ENCODE measurements at regions not wholly inside any gene's neighbourhood (a gene's known extent, or its start where the extent isn't known, plus 50 kb on each side); places are given as distances from the start of the nearest gene placed in this dataset.

DNA sequence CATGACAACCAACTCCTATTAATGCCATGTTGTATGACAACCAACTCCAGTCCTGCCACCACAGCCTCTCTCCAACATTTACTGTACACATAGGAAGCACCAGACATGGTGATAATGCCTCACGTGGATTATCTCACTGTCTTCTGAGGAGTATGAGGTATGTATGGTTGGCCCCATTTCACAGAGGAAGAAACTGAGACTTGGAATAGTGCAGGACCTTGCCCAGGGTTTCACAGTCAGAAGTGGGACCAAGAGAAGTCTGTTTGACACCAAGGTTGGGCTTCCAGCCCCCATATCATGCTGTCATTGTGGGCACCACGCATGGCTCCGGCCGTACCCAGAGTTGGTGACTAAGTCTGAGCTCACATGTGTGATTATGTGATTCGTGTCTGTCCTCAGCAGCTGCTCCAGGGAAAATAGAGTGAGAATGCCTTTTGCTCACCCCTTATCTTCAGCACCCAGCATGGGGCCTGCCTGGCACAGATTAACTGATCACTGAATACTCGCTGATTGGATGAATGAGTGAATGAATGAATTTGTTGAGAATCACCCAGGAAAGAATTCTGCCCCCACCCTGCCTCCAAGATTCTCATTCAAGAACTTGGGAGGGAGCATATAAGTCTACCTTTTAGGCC is 204.1 kb upstream of the NLRP1 start:
- Histone ChIP-seq H3K36me3 (ENCODE audit: control insufficient read depth in 3 of 3, insufficient read depth in 2 of 3, low read depth in 1 of 3, low read length in 3 of 3) (no peaks in the 10 kb centered on the region), H3K4me1 (ENCODE audit: control insufficient read depth in 3 of 3, insufficient read depth in 2 of 3, low read depth in 1 of 3, low read length in 2 of 3) (no peaks in the 10 kb centered on the region), H3K27me3 (ENCODE audit: control insufficient read depth in 3 of 3, insufficient read depth in 3 of 3, low read length in 3 of 3) (peaks cover 0 to 6% (median 0%) of the 10 kb centered on the region in 3 donors), H3K27ac (ENCODE audit: low read depth in 1 of 3, low read length in 2 of 3) (no peak overlapping the region), H3K9me3 (ENCODE audit: control insufficient read depth in 2 of 2, insufficient read depth in 1 of 2, low read depth in 1 of 2, low read length in 1 of 2) (peaks cover 0 to 17% of the 10 kb centered on the region in 2 donors), H3K4me3 (ENCODE audit: low read depth in 1 of 3, low read length in 3 of 3) (no peak overlapping the region)
- WGBS, 3 donors: 73 to 78% (median 75%) methylated on average over 6 of the region's 6 CpGs
- FAIRE-seq (no peak), DNase-seq (no peak)

DNA sequence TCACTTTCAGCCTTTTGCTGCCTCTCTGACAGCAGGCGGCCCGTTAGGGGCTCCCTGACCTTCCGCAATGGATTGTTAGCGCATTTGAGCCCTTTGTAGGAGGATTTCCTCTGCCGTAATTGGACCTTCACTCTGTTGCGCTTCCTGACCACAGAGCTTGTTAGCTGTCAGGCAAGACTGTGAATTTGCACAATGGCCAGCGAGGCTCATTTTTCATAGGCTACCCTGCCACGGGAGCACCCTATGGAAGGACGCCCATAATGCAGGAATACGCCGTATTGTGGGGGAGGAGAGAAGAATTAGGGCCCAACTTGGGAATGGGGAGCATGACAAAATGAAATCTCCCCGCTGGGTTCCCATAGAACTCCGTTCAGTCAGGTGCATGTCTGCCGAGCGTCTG is 205.2 kb upstream of the NLRP1 start:
- Histone ChIP-seq H3K4me3 (ENCODE audit: low read depth in 1 of 3, low read length in 3 of 3) (no peak overlapping the region), H3K27ac (ENCODE audit: low read depth in 1 of 3, low read length in 2 of 3) (no peak overlapping the region), H3K4me1 (ENCODE audit: control insufficient read depth in 3 of 3, insufficient read depth in 2 of 3, low read depth in 1 of 3, low read length in 2 of 3) (no peaks in the 10 kb centered on the region), H3K27me3 (ENCODE audit: control insufficient read depth in 3 of 3, insufficient read depth in 3 of 3, low read length in 3 of 3) (peaks cover 0 to 6% (median 0%) of the 10 kb centered on the region in 3 donors), H3K36me3 (ENCODE audit: control insufficient read depth in 3 of 3, insufficient read depth in 2 of 3, low read depth in 1 of 3, low read length in 3 of 3) (no peaks in the 10 kb centered on the region), H3K9me3 (ENCODE audit: control insufficient read depth in 2 of 2, insufficient read depth in 1 of 2, low read depth in 1 of 2, low read length in 1 of 2) (peaks cover 0 to 7% of the 10 kb centered on the region in 2 donors)
- no peak for FAIRE-seq
- 46 to 66% (median 54%) methylated on average over 15 of the region's 15 CpGs for WGBS, 3 donors
- no peak for DNase-seq

DNA sequence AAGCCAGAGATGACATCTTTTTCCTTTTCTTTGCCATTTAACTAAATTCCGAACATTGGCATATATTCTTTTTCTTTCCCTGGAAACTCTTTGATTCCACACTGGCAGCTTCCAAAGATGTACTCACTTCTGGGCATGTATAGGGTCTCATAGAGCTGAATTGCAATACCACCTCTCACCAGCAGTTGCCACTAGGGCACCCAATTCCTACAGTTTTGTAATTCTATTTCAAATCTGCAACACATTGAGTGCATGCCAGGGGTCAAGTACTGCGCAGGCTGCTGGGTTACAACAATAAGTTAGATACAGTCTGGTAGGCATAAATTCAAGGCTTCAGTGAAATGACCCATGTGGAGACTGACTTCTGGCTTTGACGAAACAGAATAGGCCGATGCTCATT is 208.8 kb upstream of the NLRP1 start:
- H3K27me3 ChIP-seq (ENCODE audit: control insufficient read depth in 3 of 3, insufficient read depth in 3 of 3, low read length in 3 of 3): peaks cover 0 to 9% (median 0%) of the 10 kb centered on the region in 3 donors
- H3K36me3 ChIP-seq (ENCODE audit: control insufficient read depth in 3 of 3, insufficient read depth in 2 of 3, low read depth in 1 of 3, low read length in 3 of 3): no peaks in the 10 kb centered on the region
- 83 to 94% (median 92%) methylated on average over 4 of the region's 4 CpGs for WGBS, 3 donors
- no peak for DNase-seq
- H3K27ac ChIP-seq (ENCODE audit: low read depth in 1 of 3, low read length in 2 of 3): no peak overlapping the region
- H3K4me1 ChIP-seq (ENCODE audit: control insufficient read depth in 3 of 3, insufficient read depth in 2 of 3, low read depth in 1 of 3, low read length in 2 of 3): no peaks in the 10 kb centered on the region
- H3K4me3 ChIP-seq (ENCODE audit: low read depth in 1 of 3, low read length in 3 of 3): no peak overlapping the region
- H3K9me3 ChIP-seq (ENCODE audit: control insufficient read depth in 2 of 2, insufficient read depth in 1 of 2, low read depth in 1 of 2, low read length in 1 of 2): peaks cover 0 to 7% of the 10 kb centered on the region in 2 donors
- FAIRE-seq: no peak

DNA sequence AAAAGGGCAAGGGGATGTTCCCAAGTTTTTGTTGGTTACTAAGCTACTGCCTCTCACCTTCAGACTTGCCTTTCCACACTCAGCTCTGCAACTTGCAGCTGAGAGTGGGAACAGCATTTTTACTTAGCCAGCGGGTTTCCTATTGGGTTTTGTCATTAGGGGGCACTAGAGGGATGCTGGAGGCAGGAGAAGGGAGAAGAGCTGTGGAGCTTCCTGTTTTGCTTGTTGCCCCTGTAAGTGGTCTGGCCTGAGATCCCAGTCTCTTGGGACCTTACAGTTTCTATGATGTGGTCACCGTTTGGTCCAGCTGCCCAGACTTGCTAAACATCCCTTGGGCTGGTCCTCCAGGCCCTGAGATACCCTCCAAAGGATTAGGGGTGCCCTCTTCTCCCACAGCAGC is 209.6 kb upstream of the NLRP1 start:
- peaks cover 0 to 12% (median 0%) of the 10 kb centered on the region in 3 donors for H3K27me3 ChIP-seq (ENCODE audit: control insufficient read depth in 3 of 3, insufficient read depth in 3 of 3, low read length in 3 of 3)
- DNase-seq (no peak), FAIRE-seq (no peak)
- H3K4me1 ChIP-seq (ENCODE audit: control insufficient read depth in 3 of 3, insufficient read depth in 2 of 3, low read depth in 1 of 3, low read length in 2 of 3): no peaks in the 10 kb centered on the region
- no peaks in the 10 kb centered on the region for H3K36me3 ChIP-seq (ENCODE audit: control insufficient read depth in 3 of 3, insufficient read depth in 2 of 3, low read depth in 1 of 3, low read length in 3 of 3)
- WGBS, 3 donors: 25 to 41% (median 26%) methylated on average over 2 of the region's 2 CpGs
- H3K9me3 ChIP-seq (ENCODE audit: control insufficient read depth in 2 of 2, insufficient read depth in 1 of 2, low read depth in 1 of 2, low read length in 1 of 2): peaks cover 0 to 7% of the 10 kb centered on the region in 2 donors
- H3K4me3 ChIP-seq (ENCODE audit: low read depth in 1 of 3, low read length in 3 of 3): no peak overlapping the region
- no peak overlapping the region for H3K27ac ChIP-seq (ENCODE audit: low read depth in 1 of 3, low read length in 2 of 3)

DNA sequence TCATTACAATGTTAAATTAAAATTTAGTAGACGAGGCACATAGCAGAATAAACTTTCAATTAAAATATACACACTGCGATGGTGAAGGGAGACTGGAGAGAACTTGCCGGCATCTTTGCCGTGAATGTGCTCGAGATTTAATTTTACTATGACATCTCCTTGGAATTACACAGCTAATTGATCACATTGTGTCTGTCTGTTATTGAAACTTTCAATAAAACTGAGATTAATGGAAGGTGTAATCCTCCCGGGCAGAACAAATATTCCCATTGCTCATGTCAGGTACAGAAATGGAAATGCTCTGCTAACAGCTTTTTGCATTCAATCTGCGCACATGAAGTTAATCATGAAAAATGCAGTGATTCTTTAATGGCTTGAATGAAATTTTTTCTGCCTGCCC is 210.1 kb upstream of the NLRP1 start:
- Histone ChIP-seq H3K27me3 (ENCODE audit: control insufficient read depth in 3 of 3, insufficient read depth in 3 of 3, low read length in 3 of 3) (peaks cover 0 to 12% (median 0%) of the 10 kb centered on the region in 3 donors), H3K9me3 (ENCODE audit: control insufficient read depth in 2 of 2, insufficient read depth in 1 of 2, low read depth in 1 of 2, low read length in 1 of 2) (peaks cover 0 to 7% of the 10 kb centered on the region in 2 donors), H3K27ac (ENCODE audit: low read depth in 1 of 3, low read length in 2 of 3) (no peak overlapping the region), H3K4me3 (ENCODE audit: low read depth in 1 of 3, low read length in 3 of 3) (no peak overlapping the region), H3K36me3 (ENCODE audit: control insufficient read depth in 3 of 3, insufficient read depth in 2 of 3, low read depth in 1 of 3, low read length in 3 of 3) (no peaks in the 10 kb centered on the region), H3K4me1 (ENCODE audit: control insufficient read depth in 3 of 3, insufficient read depth in 2 of 3, low read depth in 1 of 3, low read length in 2 of 3) (no peaks in the 10 kb centered on the region)
- DNase-seq (no peak), FAIRE-seq (no peak)
- WGBS, 3 donors: 86 to 92% (median 90%) methylated on average over 7 of the region's 7 CpGs

DNA sequence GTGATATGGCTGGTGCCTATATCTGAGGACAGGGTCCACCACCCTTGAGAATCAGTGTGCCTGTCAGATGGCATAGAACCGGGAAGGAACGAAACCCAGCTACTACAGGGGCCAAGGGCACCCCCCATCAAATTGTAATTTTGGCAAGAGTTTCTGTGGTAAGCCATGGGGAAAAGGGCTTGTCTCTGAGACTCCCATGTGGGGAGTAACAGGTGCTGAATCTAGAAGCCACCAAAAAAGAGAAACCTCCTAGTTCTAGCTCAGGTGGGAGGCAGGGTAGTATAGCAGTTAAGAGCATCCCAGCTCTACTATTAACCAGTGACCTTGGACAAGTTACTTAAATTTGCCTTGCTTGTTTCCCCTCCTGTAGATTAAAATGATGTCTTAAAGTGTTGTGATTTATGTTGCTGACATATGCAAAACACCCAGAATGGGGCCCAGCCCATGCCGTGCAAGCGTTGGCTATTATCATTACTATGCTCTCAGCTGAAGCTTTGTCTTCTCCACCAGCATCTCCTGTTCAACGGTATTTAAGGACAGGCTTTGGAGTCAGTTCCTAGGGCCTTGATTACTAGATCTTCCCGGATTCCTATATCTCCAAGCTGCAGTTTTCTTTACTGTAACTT is 210.7 kb upstream of the NLRP1 start:
- H3K9me3 ChIP-seq (ENCODE audit: control insufficient read depth in 2 of 2, insufficient read depth in 1 of 2, low read depth in 1 of 2, low read length in 1 of 2): peaks cover 0 to 7% of the 10 kb centered on the region in 2 donors
- FAIRE-seq (no peak), DNase-seq (no peak)
- no peaks in the 10 kb centered on the region for H3K4me1 ChIP-seq (ENCODE audit: control insufficient read depth in 3 of 3, insufficient read depth in 2 of 3, low read depth in 1 of 3, low read length in 2 of 3)
- H3K4me3 ChIP-seq (ENCODE audit: low read depth in 1 of 3, low read length in 3 of 3): no peak overlapping the region
- peaks cover 0 to 11% (median 0%) of the 10 kb centered on the region in 3 donors for H3K27me3 ChIP-seq (ENCODE audit: control insufficient read depth in 3 of 3, insufficient read depth in 3 of 3, low read length in 3 of 3)
- H3K27ac ChIP-seq (ENCODE audit: low read depth in 1 of 3, low read length in 2 of 3): no peak overlapping the region
- 71 to 81% (median 74%) methylated on average over 6 of the region's 6 CpGs for WGBS, 3 donors
- H3K36me3 ChIP-seq (ENCODE audit: control insufficient read depth in 3 of 3, insufficient read depth in 2 of 3, low read depth in 1 of 3, low read length in 3 of 3): no peaks in the 10 kb centered on the region

DNA sequence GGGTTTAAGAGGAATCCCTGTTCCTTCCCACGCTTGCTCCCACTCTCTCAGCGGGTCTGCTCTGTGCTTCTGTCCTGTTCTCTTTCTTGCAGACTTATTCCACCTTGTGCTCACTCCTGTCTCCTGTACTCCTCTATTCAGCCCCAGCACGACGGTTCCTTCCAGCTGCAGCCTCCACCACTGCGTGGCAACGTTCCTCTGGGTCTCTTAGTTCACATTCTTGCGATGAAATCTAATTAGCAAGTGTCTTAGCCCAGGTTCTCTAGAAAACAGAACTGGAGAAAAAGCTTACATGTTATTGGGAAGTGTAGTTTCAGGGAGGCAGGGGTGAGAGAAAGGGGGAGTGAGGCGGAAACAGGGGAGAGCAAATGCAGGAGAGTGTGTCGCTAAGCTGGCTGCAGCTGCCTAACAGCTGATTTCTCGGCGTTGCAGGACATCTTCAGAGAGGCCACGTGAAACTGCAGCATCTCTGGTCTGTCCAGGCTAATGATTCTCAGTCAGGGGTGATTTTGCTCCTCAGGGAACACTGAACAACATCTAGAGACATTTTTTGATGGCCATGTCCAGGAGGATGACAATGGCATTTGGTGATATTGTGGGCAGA is 213.2 kb upstream of the NLRP1 start:
- H3K36me3 ChIP-seq (ENCODE audit: control insufficient read depth in 3 of 3, insufficient read depth in 2 of 3, low read depth in 1 of 3, low read length in 3 of 3): no peaks in the 10 kb centered on the region
- H3K4me3 ChIP-seq (ENCODE audit: low read depth in 1 of 3, low read length in 3 of 3): no peak overlapping the region
- WGBS, 3 donors: 36 to 45% (median 44%) methylated on average over 12 of the region's 12 CpGs
- H3K27me3 ChIP-seq (ENCODE audit: control insufficient read depth in 3 of 3, insufficient read depth in 3 of 3, low read length in 3 of 3): peaks cover 0 to 12% (median 0%) of the 10 kb centered on the region in 3 donors
- DNase-seq (no peak), FAIRE-seq (no peak)
- no peaks in the 10 kb centered on the region for H3K4me1 ChIP-seq (ENCODE audit: control insufficient read depth in 3 of 3, insufficient read depth in 2 of 3, low read depth in 1 of 3, low read length in 2 of 3)
- peaks cover 0 to 7% of the 10 kb centered on the region in 2 donors for H3K9me3 ChIP-seq (ENCODE audit: control insufficient read depth in 2 of 2, insufficient read depth in 1 of 2, low read depth in 1 of 2, low read length in 1 of 2)
- H3K27ac ChIP-seq (ENCODE audit: low read depth in 1 of 3, low read length in 2 of 3): no peak overlapping the region

DNA sequence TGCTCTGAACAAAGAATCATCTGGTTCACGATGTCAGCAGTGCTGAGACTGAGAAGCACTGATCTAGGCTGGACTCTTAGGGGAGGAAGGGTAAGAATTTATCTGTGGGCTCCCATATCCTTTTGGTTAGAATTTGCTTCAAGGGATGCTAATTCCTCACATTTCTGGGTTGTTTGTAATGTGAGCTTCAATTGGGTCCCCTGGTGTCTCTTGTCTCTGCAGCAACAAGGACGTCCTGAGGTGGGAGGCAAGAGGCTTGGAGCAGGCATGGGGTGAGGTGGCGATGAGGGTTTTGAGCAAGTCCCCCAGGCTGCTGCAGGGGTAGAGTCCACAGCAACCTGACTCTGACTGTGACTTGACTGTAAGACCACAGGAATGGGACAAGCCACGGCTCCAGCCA is 213.8 kb upstream of the NLRP1 start:
- H3K27ac ChIP-seq (ENCODE audit: low read depth in 1 of 3, low read length in 2 of 3): no peak overlapping the region
- peaks cover 0 to 3% of the 10 kb centered on the region in 2 donors for H3K9me3 ChIP-seq (ENCODE audit: control insufficient read depth in 2 of 2, insufficient read depth in 1 of 2, low read depth in 1 of 2, low read length in 1 of 2)
- H3K36me3 ChIP-seq (ENCODE audit: control insufficient read depth in 3 of 3, insufficient read depth in 2 of 3, low read depth in 1 of 3, low read length in 3 of 3): no peaks in the 10 kb centered on the region
- H3K4me1 ChIP-seq (ENCODE audit: control insufficient read depth in 3 of 3, insufficient read depth in 2 of 3, low read depth in 1 of 3, low read length in 2 of 3): no peaks in the 10 kb centered on the region
- WGBS, 3 donors: 48 to 74% (median 51%) methylated on average over 4 of the region's 4 CpGs
- no peak overlapping the region for H3K4me3 ChIP-seq (ENCODE audit: low read depth in 1 of 3, low read length in 3 of 3)
- FAIRE-seq (no peak), DNase-seq (no peak)
- H3K27me3 ChIP-seq (ENCODE audit: control insufficient read depth in 3 of 3, insufficient read depth in 3 of 3, low read length in 3 of 3): peaks cover 0 to 12% (median 0%) of the 10 kb centered on the region in 3 donors

Data from small intestine (tissue), 7 donors.